Endothelial cell of umbilical vein (primary cell): ENCODE measurements at regions not wholly inside any gene's neighbourhood (a gene's known extent, or its start where the extent isn't known, plus 50 kb on each side); places are given as distances from the start of the nearest gene placed in this dataset.

ENCODE experiments used
- BruUV-seq: library from RNA; stranded (reverse); fragments of 400-500 nt; replicated peaks from 2 replicates; lab custom pipeline; 2021; lab: Mats Ljungman, UMichigan
- CTCF ChIA-PET: fragments of 300-600, 350-600 bp; sonication (Branson Sonifier 250); formaldehyde crosslinking; loops from one replicate; lab custom pipeline; 2021; ENCODE audit warnings: antibody characterized with exemption, inconsistent platforms; lab: Charles Lee
- POLR2A ChIA-PET: fragments of 300-600, 350-600 bp; sonication (Branson Sonifier 250); formaldehyde crosslinking; loops from one replicate; lab custom pipeline; 2021; ENCODE audit warnings: antibody characterized with exemption, inconsistent platforms; lab: Charles Lee
- DNase-seq: peaks from one replicate; pipeline ENCODE4 v3.0.0-alpha.2; 2011; ENCODE audit warnings: low read depth, low spot score
- FAIRE-seq: peaks from 2 replicates; lab custom pipeline; 2011; peaks lifted over from hg19 to GRCh38; lab: Jason Lieb, UNC
- H2AFZ ChIP-seq: 2 replicates; pipeline ENCODE4 v1.6.0; 2012; ENCODE audit warnings: low read depth, low read length, control low read depth, inconsistent platforms
- H3K27ac ChIP-seq: 2 replicates; pipeline ENCODE4 v1.5.1; 2011; ENCODE audit warnings: low read depth, mild to moderate bottlenecking, control low read depth, low read length, moderate library complexity; ENCODE audit not compliant: insufficient read depth
- H3K27me3 ChIP-seq, 2 experiments: 2 replicates each; pipeline versions ENCODE4 v1.6.0 to v1.6.1; 2011; ENCODE audit warnings: low read length in 2 of 2, mixed read lengths in 1 of 2; ENCODE audit not compliant: control insufficient read depth in 2 of 2, insufficient read depth in 2 of 2
- H3K36me3 ChIP-seq, 2 experiments: 2 replicates in 1 of 2; 3 replicates in 1 of 2; pipeline ENCODE4 v1.5.1; 2011; ENCODE audit warnings: low read length in 2 of 2, mild to moderate bottlenecking in 1 of 2, moderate library complexity in 1 of 2; ENCODE audit not compliant: control insufficient read depth in 2 of 2, insufficient read depth in 2 of 2; ENCODE audit errors: extremely low read depth in 1 of 2
- H3K4me1 ChIP-seq: 3 replicates; pipeline ENCODE4 v1.5.1; 2011; ENCODE audit warnings: mild to moderate bottlenecking, low read length; ENCODE audit not compliant: control insufficient read depth, insufficient read depth; ENCODE audit errors: extremely low read depth
- H3K4me2 ChIP-seq: 2 replicates; pipeline ENCODE4 v1.6.1; 2011; ENCODE audit warnings: low read length, control low read depth, mixed read lengths; ENCODE audit not compliant: insufficient read depth
- H3K4me3 ChIP-seq, 3 experiments: fragments of 200-600 bp in 1 of 3; sonication (generic), shearing (Covaris generic) in 1 of 3; replicated peaks in 1 of 3; 2 replicates each; pipeline ENCODE4 v1.5.1; 2011 to 2016; ENCODE audit warnings: control low read depth in 3 of 3, low read length in 3 of 3, mild to moderate bottlenecking in 2 of 3, inconsistent platforms in 1 of 3, low read depth in 1 of 3, moderate library complexity in 1 of 3; ENCODE audit not compliant: insufficient read depth in 1 of 3
- H3K79me2 ChIP-seq: 2 replicates; pipeline ENCODE4 v1.6.0; 2012; ENCODE audit warnings: low read length, inconsistent platforms; ENCODE audit not compliant: control insufficient read depth, insufficient read depth
- H3K9ac ChIP-seq: replicated peaks from 2 replicates; pipeline ENCODE3; 2011; ENCODE audit warnings: low read length, control low read depth; ENCODE audit not compliant: insufficient read depth; ENCODE audit errors: extremely low read depth
- H3K9me1 ChIP-seq: replicated peaks from 3 replicates; pipeline ENCODE4 v1.6.0; 2011; ENCODE audit warnings: mild to moderate bottlenecking, low read length; ENCODE audit not compliant: control insufficient read depth, insufficient read depth; ENCODE audit errors: extremely low read depth
- H3K9me3 ChIP-seq: replicated peaks from 2 replicates; pipeline ENCODE4 v1.5.1; 2012; ENCODE audit warnings: low read length, inconsistent platforms; ENCODE audit not compliant: control insufficient read depth, insufficient read depth
- H4K20me1 ChIP-seq: replicated peaks from 2 replicates; pipeline ENCODE3; 2011; ENCODE audit warnings: mild to moderate bottlenecking, low read length; ENCODE audit not compliant: control insufficient read depth, insufficient read depth; ENCODE audit errors: extremely low read depth
- CTCF ChIP-seq, 2 donors: IDR thresholded peaks; 1 replicate in 1 of 2; 2 replicates in 1 of 2; pipeline ENCODE4 v1.5.1; 2011; ENCODE audit warnings: low read length in 2 of 2, mild to moderate bottlenecking in 2 of 2, moderate library complexity in 2 of 2, control low read depth in 1 of 2, inconsistent platforms in 1 of 2, low read depth in 1 of 2; ENCODE audit not compliant: insufficient read depth in 1 of 2; ENCODE audit errors: extremely low read depth in 1 of 2
- EZH2 ChIP-seq: IDR thresholded peaks from 2 replicates; pipeline ENCODE4 v1.6.1; 2012; ENCODE audit warnings: borderline replicate concordance, low read depth, mild to moderate bottlenecking, moderate library complexity, low read length, inconsistent platforms; ENCODE audit not compliant: severe bottlenecking
- FOS ChIP-seq: IDR thresholded peaks from 2 replicates; pipeline ENCODE4 v1.6.1; 2011; ENCODE audit warnings: mild to moderate bottlenecking, low read length, moderate library complexity, borderline replicate concordance; ENCODE audit not compliant: insufficient read depth
- GATA2 ChIP-seq: IDR thresholded peaks from 2 replicates; pipeline ENCODE4 v1.7.0; 2011; ENCODE audit warnings: low read depth, mild to moderate bottlenecking, moderate library complexity, mixed read lengths, low read length; ENCODE audit not compliant: insufficient read length, insufficient read depth
- JUN ChIP-seq: IDR thresholded peaks from 2 replicates; pipeline ENCODE4 v1.6.1; 2011; ENCODE audit warnings: borderline replicate concordance, low read depth; ENCODE audit not compliant: insufficient read length, insufficient read depth
- MAX ChIP-seq: IDR thresholded peaks from 2 replicates; pipeline ENCODE4 v1.6.1; 2011; ENCODE audit not compliant: insufficient read depth, insufficient read length
- MYC ChIP-seq: IDR thresholded peaks from one replicate; pipeline ENCODE4 v1.6.1; 2011; ENCODE audit warnings: mild to moderate bottlenecking, low read depth, low read length
- POLR2A ChIP-seq: IDR thresholded peaks from 2 replicates; pipeline ENCODE4 v1.6.1; 2012; ENCODE audit warnings: low read depth, mild to moderate bottlenecking, control low read depth, low read length
- POLR2AphosphoS5 ChIP-seq: IDR thresholded peaks from 2 replicates; pipeline ENCODE4 v1.6.1; 2012; ENCODE audit warnings: low read depth, mild to moderate bottlenecking, control low read depth, low read length, moderate library complexity; ENCODE audit not compliant: insufficient read depth
- dilution Hi-C: fragments of 300-500 bp; cut with MboI; formaldehyde crosslinking; loops from one replicate; pipeline ENCODE4 v1.15.0; 2019; ENCODE audit warnings: low sequenced_read_pairs; ENCODE audit not compliant: extremely low pct_ligation_motif_present
- intact Hi-C: fragments of 100-400 bp; cut with micrococcal nuclease; formaldehyde crosslinking; loops from one replicate; pipeline ENCODE4 v1.10.0; 2022

DNA sequence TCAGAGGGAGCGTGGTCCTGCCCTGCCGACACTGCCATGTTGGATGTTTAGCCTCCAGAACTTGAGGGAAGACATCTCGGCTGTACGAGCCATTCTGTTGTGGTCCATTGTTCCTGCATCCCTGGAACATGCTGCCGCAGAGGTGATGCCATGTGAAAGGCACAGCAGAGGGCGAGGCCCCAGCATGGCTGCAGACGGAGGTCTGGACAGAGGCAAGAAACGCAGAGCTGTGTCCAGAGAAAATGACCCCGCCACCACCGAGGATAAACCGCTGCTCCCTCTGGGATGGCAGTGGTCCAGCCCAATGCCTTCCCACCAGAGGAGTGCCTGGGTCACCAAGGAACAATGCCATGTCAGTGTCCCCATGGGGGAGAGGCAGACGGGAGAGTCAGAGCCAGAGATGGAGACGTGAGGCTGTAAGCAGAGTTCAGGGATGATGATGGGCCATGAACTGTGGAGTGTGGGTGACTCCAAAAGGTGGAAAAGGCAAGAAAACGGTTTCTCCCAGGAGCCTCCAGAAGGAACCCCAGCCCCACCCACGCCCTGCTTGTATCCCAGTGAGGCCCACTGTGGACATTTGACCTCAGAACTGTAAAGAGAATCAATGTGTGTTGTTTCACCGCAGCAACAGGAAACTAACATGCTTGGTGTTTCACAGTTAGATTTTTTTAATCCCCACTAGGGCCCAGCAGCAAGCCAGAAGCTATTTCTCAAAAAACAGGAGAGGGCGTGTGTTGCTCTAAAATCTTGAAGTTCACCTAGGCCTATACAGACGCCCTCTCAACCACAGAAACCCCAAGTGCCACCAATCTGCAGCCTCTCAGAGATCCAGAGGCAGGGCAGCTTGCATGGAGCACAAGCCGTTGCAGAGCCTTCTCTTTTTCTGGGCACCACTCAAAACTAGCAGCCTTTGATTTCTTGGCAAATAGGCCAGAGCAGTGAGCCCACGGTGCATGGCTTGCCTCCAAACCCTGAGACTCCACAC is 1422.9 kb downstream of the TBC1D22A start:
- Histone ChIP-seq H3K9ac (no peak overlapping the region), H3K79me2 (no peaks in the 10 kb centered on the region), H3K36me3 (no peaks in the 10 kb centered on the region), H2AFZ (no peak overlapping the region), H3K9me3 (peaks cover 19% of the 10 kb centered on the region), H3K4me2 (no peak overlapping the region), H3K27ac (no peak overlapping the region), H4K20me1 (no peaks in the 10 kb centered on the region), H3K4me1 (no peaks in the 10 kb centered on the region), H3K4me3 (no peak overlapping the region), H3K27me3 (no peaks in the 10 kb centered on the region), H3K9me1 (no peaks in the 10 kb centered on the region)
- no TSS peak for BruUV-seq
- ChIA-PET CTCF (no interaction called here), POLR2A (no interaction called here)
- intact Hi-C loops (no loop called here), dilution Hi-C loops (no loop called here)
- no peak for FAIRE-seq
- no peak for DNase-seq
- TF ChIP-seq MAX (no peak), GATA2 (no peak), FOS (no peak), MYC (no peak), POLR2AphosphoS5 (no peak), JUN (no peak), EZH2 (no peak), POLR2A (no peak), CTCF (IDR thresholded peaks at IDR 0.05; ENCODE audit: extremely low read depth in 1 of 2, insufficient read depth in 1 of 2, low read depth in 1 of 2, low read length in 2 of 2) (no peak)
